Activated CD4-positive, CD25-positive, alpha-beta regulatory T cell treated with anti-CD3 and anti-CD28 coated beads, Interleukin-2, amount 50 U/mL, for 72 hours (primary cell): ENCODE measurements at regions not wholly inside any gene's neighbourhood (a gene's known extent, or its start where the extent isn't known, plus 50 kb on each side); places are given as distances from the start of the nearest gene placed in this dataset.
"Not testable (repeated sequence)": the region's sequence is repeated elsewhere in the genome, so short reads cannot be mapped to it uniquely, and the experiment has no call there.

Source experiments
- DNase-seq: peaks from one replicate; pipeline ENCODE4 v3.0.0; 2021

DNA sequence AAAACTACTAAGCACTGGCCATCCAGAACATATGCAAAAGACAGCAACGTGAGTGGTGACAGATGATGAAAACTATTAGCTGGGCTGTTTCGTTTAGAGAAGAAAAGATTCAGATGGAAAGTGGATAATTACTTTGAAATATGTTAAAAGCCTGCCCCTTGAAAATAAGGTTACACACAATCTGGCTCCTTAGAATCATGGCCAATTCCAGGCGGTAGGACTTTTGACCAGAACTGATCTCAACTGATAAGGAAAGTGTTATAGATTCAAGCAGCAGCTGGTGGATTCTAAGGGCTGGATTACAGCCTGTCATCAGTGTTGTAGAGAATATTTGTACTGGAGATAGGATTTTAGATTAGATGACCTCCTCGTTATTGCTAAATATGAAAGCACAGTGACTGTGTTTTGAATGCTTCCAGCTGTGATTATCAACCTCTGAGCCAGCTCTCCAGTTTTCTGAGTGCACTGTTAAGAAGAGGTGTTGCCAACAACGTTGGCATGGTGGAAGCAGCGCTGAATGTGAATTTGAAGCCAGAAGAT lies 75.1 kb downstream of the KBTBD2 start:
- DNase-seq = not testable (repeated sequence)

DNA sequence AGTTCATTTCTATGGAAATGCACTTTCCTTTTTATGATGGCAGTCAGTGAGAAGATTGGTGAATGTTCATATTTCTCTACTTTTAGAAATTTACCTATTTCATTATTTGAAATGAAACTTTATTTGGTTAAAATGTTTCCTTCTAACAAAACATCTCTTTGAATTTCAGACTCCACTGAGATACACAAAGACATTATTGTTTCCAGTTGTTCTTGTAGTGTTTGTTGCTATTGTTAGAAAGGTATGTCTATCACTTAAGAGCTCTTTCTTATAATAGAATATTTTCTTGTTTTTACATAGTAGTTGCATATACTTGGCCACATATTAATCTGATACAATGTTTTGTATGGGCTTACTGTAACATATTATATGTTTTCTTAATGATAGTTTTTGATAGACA lies 76.8 kb downstream of the KBTBD2 start:
- not testable (repeated sequence) for DNase-seq

DNA sequence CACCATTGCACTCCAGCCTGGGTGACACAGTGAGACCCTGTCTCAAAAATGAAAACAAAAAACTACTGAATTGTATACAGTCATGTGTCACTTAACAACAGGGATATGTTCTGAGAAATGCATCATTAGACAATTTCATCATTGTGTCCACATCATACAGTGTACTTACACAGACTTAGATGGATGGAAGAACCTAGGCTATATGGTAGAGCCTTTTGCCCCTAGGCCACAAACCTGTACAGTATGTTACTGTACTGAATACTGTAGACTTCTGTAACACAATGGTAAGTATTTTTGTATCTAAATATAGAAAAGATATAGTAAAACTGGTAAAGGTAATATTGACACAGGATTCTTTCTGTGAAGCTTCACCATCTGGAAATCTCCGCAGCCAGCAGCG lies 81.7 kb downstream of the KBTBD2 start:
- DNase-seq = no peak

DNA sequence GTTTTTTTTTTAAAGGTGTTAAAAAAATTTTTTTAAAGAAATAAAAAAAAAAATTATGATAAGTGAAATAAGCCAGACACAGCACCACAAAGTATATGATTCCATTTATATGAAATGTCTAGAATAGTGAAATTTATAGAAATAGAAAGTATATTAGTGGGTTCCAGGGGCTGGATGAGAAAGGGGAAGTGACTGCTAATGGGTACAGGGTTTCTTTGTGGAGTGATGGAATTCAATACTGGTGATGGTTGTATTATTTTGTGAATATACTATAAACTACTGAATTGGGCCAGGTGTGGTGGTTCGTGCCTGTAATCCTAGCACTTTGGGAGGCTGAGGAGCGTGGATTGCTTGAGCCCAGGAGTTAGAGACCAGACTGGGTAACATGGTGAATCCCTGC lies 82.2 kb downstream of the KBTBD2 start:
- DNase-seq = no peak

DNA sequence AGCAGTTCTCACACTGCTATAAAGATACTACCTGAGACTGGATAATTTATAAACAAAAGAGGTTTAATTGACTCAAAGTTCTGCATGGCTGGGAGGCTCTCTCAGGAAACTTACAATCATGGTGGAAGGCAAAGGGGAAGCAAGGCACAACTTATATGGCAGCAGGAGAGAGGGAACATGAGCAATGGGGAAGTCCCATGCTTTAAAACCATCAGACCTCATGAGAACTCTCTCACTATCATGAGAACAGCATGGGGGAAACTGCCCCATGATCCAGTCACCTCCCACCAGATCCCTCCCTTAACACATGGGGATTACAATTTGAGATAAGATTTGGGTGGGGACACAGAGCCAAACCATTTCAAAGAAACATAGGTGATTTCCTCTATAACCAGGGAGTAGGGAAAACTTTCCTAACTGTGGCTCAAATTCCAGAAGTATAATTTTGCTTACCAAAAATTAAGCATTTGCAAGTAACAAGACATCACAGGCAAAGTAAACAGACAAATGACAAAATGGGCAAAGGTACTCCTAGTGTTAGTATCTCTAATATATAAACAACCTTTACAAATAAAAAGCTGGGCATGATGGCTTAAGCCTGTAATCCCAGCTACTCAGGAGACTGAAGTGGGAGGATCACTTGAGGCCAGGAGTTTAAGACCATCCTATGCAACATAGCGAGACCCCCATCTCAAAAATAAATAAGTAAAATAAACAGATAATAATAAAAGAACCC lies 88.0 kb downstream of the KBTBD2 start:
- no peak for DNase-seq

DNA sequence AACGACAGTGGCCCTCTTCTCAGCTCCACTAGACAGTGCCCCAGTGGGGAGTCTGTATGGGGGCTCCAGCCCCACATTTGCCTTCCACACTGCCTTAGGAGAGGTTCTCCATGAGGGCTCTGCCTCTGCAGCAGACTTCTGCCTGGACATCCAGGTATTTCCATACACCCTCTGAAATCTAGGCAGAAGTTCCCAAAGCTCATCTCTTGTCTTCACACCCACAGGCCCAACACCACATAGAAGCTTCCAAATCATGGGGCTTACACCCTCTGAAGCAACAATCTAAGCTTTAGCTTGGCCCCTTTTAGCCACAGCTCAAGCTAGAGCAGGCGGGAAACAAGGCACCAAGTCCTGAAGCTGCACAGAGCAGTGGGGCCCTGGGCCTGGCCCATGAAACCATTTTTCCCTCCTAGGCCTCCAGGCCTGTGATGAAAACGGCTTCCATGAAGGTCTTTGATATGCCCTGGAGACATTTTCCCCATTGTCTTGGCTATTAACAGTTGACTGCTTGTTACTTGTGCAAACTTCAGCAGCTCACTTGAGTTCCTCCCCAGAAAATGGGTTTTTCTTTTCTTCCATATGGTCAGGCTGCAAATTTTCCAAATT lies 89.2 kb downstream of the KBTBD2 start:
- no peak for DNase-seq

DNA sequence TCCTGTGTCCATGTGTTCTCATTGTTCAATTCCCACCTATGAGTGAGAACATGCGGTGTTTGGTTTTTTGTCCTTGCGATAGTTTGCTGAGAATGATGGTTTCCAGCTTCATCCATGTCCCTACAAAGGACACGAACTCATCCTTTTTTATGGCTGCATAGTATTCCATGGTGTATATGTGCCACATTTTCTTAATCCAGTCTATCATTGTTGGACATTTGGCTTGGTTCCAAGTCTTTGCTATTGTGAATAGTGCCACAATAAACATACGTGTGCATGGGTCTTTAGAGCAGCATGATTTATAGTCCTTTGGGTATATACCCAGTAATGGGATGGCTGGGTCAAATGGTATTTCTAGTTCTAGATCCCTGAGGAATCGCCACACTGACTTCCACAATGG lies 98.5 kb downstream of the KBTBD2 start:
- not testable (repeated sequence) for DNase-seq

DNA sequence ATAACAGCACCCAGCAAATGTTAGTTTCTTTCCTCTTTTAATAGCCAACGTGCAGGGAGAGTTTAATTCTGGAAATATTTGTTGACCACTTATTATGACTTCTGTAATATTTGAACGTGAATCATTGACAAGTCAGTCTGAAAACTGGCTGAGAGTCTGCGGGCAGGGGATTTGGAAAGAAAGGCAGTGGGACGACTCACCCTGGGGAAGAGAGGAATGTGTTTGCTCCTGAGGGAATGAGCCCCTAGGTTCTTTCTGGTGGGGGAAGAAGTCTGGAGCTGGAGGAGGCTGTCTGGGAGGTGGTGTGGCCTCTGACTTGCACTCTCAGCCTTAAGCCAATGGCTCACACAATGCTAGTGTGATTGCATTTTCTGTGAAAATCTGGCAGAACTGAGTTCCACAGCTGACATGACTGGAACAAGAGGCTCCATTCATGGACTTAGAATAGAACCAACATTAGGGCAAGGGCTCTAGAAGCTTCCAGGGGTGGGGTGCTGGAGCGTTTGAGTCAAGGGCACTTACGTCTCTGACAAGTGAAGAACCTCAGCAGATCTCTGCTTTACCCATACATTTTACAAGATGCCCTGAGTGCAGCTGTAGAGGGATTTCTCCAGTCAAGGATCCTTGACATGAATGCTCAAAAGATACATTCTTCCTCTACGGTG lies 100.7 kb downstream of the KBTBD2 start:
- DNase-seq = not testable (repeated sequence)

DNA sequence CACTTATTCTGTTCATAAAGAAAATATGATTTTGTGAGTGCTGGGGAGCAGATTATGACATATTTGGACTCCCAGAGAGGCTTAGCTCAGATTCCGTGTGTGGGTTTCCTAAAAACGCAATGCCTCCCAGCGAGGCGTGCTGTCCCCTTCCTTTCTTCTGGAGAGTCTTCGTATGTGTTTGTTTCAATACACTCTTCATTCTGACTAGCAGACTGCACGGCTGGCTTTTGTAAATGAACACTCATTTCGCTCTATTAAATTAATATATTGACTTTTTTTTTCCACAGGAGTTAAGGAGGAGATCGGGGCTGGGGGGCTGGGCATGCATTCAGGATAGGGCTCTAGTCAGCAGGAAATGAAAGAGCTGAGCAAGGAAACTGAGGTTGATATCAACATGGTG lies 102.3 kb downstream of the KBTBD2 start:
- DNase-seq = not testable (repeated sequence)

DNA sequence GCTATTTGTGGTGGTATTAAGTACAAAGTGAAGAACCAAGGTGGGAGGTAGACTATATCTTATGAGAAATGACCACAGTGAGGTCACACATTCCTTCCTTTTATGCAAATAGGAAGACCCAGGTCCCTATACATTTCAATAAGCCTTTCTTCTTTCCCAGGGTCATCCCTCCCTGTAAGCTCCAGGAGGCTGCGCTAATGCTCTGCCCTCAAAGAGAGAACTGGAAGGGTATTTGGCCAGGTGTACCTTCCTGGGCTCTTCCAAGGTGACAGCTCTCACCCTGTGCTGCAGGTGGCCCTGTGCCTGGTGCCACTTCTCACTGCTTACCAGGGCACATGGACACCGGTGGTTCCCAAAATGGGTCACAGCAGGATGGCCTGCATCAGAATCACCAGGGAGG lies 103.4 kb downstream of the KBTBD2 start:
- not testable (repeated sequence) for DNase-seq

DNA sequence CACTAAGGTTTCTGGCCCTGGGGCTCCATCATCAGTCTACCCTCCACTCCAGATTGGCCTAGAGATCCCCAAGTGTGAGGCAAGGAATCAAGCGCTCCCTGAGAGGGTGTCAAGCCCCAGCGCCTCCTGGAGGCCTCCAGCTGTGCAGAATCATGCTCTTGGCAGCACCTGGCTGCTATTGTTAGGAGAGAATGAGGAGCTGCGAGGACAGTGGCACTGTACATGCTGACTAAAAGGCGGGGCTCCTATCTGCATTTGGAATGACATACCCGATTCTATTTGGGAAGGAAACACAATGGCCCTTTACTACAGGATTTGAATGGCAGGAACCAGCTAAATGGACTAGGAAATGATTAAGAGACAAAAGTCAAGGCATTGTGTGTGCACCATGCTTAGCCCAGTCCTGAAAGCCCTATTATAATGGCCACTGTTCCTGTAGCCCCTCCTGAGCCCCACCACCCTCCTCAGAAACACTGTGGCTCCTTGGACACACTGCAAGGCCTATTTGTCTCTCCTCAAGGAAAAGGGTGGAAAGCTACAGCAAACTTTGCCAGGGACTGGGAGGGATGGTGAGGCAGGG lies 106.1 kb downstream of the KBTBD2 start:
- DNase-seq = not testable (repeated sequence)

DNA sequence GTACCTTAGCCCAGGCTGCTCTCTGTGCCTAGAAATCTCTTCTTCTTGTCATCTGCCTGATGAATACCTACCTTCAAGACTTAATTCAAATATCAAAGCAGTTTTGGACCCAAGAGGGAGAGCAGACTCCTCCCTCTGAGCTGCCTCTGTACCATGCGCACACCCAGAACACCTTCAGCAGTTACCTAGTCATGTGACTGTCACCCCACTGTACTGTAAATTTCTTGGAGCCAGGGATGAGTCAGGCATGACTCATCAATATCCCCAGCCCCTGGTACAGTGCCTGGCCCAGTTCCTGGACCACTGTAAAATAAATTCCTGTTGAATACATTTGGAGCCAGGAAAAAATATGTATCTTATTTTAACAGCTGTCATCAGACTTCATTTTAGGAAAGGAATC lies 111.7 kb downstream of the KBTBD2 start:
- DNase-seq = not testable (repeated sequence)

DNA sequence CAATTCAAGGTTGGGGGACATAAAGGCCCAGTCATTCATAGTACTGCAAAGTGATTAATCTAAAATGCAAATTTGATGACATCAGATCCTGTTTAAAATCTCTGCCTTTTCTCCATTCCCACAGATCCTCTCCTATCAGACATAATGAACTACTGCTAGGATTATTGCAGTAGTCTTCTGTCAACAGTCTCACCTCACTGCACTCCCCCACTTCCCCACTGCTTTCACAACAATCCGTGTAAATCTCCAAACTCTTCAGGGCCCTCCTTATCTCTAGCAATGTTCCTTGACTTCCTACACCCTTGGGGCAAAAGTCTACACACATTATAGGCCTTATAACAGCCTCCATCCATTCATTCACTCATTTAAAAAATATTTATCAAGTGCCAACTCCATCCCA lies 112.4 kb downstream of the KBTBD2 start:
- no peak for DNase-seq

DNA sequence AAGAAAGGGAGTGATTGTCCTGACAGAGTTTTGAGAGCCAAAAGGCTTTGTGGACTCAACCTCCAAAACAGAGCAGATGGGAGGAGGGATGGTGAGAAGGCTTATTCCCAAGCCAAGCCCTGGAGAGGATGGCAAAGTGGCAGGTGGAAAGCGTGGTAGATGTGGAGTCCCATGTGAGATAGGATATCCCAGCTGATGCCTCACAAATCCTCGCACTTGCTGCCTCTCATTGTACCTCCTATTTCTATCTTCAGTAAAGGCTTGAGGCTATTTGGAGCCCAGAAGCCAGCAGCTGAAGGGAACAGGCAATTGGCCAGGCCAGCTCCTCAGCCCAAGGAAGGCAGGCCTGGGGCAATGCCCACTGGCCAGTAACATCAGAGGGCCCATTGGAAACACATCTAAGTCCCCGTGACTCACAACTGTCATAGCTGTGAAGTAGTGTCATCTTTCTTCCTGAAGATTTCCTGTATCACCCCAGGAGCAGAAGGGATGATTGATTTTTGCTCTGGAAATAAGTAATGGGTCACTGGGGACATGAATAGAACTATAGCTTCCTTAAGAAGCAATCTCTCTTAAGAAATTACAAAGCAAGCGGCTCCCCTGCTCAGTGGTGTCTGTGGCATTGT lies 114.4 kb downstream of the KBTBD2 start:
- not testable (repeated sequence) for DNase-seq

DNA sequence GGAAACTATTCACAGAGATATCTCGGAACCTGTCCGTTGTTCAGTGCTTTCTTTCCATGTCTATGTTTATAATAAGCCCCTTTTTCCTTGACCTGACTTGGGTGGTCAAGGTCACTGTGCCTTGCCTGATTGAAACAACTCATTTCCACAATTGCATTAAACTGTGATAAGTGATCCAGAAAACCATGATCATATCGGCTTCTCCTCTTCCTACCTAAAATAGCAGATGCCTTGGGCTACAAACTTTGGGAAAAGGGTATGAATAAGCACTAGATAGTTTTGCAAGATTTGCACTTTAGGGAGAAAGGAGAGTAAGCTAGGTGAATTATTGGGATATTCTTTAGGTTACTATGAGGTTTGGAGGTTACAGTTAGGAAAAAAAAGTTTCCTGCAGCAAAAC lies 115.2 kb downstream of the KBTBD2 start:
- not testable (repeated sequence) for DNase-seq

DNA sequence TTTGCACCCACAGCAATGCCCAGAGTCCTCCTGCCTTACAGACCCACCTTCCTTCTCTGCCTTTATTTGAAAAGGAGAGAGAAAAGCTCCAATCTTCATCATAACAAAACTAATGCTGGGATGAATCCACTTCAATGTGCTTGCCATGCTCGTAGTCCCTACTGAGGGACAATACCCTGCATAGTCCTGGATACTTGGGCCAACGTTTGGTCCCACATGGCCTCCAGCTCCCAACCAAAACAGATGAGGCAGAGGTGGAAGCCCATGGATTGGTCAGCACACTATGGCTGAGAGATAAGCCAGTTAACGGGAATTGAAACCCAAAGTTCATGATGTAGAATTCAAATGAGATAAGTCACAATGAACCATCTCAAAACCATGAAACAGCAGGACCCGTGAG lies 115.8 kb downstream of the KBTBD2 start:
- DNase-seq = not testable (repeated sequence)

DNA sequence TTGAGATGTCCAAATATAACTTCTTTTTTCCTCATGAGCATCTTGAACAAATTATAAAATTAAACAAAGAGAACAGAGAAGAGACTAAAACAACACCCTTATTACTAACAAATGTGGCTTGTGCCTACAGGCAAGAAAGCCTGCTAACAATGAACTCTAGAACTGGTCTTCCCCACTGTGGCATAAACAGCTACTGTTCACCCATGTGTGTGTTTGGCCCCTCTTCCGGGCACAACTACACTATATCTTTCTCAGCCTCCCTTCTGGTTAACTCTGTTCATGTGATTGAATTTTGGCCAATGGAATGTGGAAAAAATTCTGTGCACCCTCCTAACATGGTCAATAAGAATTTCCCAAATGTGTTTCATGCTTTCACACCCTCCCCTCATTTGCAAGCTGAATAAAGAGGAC lies 117.0 kb downstream of the KBTBD2 start:
- no peak for DNase-seq

DNA sequence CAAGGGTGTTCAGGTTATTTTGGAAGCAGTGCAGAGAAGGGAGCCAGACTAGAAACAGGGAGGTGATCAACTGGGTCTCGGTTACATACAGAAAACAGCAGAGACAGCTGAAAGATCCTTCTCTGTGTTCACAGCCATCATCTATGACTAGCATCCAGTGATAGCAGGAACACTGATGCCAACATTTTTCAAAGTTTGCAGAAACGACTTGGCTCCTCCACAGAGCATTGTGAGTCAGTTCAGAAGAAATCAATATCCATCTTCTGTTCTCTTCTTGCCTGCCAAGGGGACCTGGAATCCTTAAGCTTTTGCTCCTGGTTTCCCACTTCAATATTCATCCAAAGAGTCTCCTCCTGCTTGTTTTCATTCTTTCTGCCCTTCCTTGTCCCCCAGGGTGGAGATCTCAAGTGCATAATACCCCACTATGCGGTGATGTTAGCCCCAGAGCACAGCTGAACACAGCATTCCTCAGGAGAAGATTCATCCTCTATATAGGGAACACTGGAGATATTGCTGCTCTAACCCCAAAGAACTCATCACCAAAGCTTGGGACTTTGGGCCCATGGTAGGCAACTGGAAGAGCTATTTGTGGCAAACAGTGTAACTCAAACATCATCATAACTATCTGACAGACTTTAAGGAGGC lies 122.6 kb downstream of the KBTBD2 start:
- not testable (repeated sequence) for DNase-seq

DNA sequence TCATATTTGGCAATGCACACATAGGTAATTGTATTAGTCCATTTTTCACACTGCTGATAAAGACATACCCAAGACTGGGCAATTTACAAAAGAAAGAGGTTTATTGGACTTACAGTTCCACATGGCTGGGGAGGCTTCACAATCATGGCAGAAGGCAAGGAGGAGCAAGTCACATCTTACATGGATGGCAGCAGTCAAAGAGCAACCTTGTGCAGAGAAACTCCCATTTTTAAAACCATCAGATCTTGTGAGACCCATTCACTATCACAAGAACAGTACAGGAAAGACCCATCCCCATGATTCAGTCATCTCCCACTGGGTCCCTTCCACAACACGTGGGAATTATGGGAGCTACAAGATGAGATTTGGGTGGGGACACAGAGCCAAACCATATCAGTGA lies 123.2 kb downstream of the KBTBD2 start:
- not testable (repeated sequence) for DNase-seq

DNA sequence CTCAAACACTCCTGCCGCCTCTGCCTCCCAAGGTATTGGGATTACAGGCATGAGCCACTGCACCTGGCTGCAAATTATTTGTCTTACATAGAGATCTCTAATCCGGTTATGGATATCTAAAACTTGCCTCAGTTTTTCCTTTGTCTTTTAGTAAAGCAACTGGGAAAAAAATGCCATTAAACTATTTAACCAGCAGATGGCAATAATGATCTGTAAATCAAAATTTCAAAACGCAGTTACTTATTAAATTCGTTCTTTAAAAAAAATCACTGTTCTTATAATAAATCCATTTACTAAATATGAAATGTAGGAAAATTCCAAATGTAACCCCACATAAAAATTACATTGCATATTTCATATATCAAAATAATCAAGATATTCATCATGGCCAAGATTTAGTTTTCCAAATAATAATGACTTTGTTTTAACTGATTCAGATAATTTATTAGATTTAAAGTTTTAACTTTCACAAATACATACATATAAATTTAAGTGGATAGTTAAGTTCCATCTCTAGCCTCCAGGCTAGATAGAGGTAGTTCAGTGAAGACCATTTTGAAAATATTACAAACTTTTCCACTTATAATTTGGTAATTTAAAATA lies 125.8 kb downstream of the KBTBD2 start:
- not testable (repeated sequence) for DNase-seq

DNA sequence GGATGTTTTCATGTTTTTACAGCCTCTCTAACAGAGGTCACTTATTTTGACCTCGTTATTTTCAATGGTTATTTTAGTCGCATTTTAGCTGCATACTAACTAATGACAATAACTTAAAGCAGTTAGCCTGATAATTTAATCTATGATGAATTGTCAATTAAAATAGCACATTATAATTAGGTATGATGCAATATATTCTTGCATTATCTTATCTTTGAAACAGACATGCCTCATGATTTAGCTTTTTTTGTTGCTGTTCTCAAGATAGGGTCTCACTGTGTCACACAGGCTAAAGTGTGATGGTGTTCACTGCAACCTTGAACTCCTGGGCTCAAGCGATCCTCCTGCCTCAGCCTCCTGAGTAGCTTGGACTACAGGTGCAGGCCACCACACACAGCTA lies 126.4 kb downstream of the KBTBD2 start:
- DNase-seq = no peak

DNA sequence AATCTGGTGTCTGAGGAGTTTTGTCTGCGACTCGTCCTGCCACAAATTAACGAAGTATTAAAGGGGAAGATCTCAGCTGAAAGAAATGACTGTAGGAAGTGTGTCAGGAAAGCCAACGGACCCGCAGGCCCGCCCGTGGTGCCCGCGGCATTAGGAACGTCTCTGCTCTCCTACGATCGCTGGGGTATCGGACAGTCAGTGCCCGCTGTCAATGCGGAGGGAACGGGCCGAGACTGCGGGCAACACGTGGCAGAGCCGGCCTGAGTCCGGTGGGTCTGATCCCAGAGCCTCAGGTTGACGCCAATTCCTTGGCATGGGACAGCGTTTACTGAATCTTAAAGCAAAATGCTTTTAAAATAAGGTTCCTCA lies 128.7 kb downstream of the KBTBD2 start:
- DNase-seq = no peak
